Gastroesophageal sphincter (tissue), 4 donors: ENCODE measurements at regions not wholly inside any gene's neighbourhood (a gene's known extent, or its start where the extent isn't known, plus 50 kb on each side); places are given as distances from the start of the nearest gene placed in this dataset.

ENCODE experiments used
- ATAC-seq: fragments of 150-250 bp; one replicate; pipeline ENCODE4 v1.9.1; 2016; ENCODE audit warnings: mild to moderate bottlenecking, moderate library complexity
- H3K27ac ChIP-seq, 4 donors: fragments of 200-600 bp; sonication (generic) in 3 of 4; 1 replicate in 3 of 4; 2 replicates in 1 of 4; pipeline ENCODE4 v1.5.1; 2016 to 2019
- H3K27me3 ChIP-seq: fragments of 200-600 bp; sonication (generic); one replicate; pipeline ENCODE4 v1.5.1; 2019
- H3K36me3 ChIP-seq, 2 donors: fragments of 200-600 bp; sonication (generic); one replicate each; pipeline ENCODE4 v1.5.1; 2019; ENCODE audit warnings: control low read depth in 1 of 2
- H3K4me1 ChIP-seq, 3 donors: fragments of 200-600 bp; sonication (generic); 1 replicate in 2 of 3; 2 replicates in 1 of 3; pipeline ENCODE4 v1.5.1; 2016 to 2019; ENCODE audit warnings: control low read depth in 2 of 3
- H3K4me3 ChIP-seq, 2 donors: fragments of 200-600 bp; sonication (generic); one replicate each; pipeline ENCODE4 v1.5.1; 2019; ENCODE audit warnings: mild to moderate bottlenecking in 1 of 2, moderate library complexity in 1 of 2
- H3K9me3 ChIP-seq, 3 donors: fragments of 200-600 bp; sonication (generic); one replicate each; pipeline ENCODE4 v1.5.1; 2017 to 2019; ENCODE audit warnings: control low read depth in 2 of 3
- EP300 ChIP-seq: sonication (generic); formaldehyde crosslinking; IDR thresholded peaks from one replicate; pipeline ENCODE4 v1.6.1; 2017; ENCODE audit warnings: antibody characterized with exemption, mild to moderate bottlenecking
- POLR2A ChIP-seq, 2 donors: fragments of 450-650 bp; IDR thresholded peaks; one replicate each; pipeline ENCODE4 v1.6.1; 2017; ENCODE audit warnings: antibody characterized with exemption in 2 of 2, mild to moderate bottlenecking in 2 of 2, moderate library complexity in 1 of 2
- POLR2AphosphoS5 ChIP-seq: sonication (generic); formaldehyde crosslinking; IDR thresholded peaks from one replicate; pipeline ENCODE4 v1.6.1; 2017; ENCODE audit warnings: antibody characterized with exemption
- WGBS, 2 donors: methylation state at CpG; one replicate each; pipeline ENCODE4 v1.1.5; 2018; ENCODE audit warnings: low coverage in 1 of 2; 5-methylcytosine and 5-hydroxymethylcytosine counted together
- TF ChIP-seq, protein P1 (sequence below), 4 experiments: fragments of 200-600 bp in 2 of 4; fragments of 450-650 bp in 2 of 4; sonication (generic) in 1 of 4; IDR thresholded peaks; one replicate each; pipeline ENCODE4 v1.5.1; 2017 to 2019; ENCODE audit warnings: antibody characterized with exemption in 4 of 4, mild to moderate bottlenecking in 2 of 4, moderate library complexity in 2 of 4

DNA sequence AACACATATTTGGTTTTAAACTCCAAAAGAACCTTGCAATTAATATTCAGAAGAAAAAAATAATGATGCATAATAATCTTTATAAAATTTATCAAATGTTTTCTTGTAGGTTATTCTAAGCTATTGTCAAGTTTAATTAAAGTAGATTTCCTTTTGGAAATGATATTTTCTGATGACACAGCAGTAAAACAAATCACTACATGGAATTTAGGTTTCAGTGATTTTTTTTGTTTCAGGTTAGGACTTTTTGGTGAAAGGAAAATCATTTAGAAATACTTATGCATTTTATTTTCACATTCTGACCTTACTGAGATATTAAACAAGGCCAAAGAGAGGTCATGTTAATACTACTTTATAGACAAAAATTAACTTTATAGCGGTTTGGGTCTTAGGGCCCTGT, 1067.2 kb downstream of the TMTC2 start:
- TF ChIP-seq POLR2A (IDR thresholded peaks at IDR 0.05) (no peak), POLR2AphosphoS5 (no peak), EP300 (no peak)
- TF ChIP-seq, protein P1, sequence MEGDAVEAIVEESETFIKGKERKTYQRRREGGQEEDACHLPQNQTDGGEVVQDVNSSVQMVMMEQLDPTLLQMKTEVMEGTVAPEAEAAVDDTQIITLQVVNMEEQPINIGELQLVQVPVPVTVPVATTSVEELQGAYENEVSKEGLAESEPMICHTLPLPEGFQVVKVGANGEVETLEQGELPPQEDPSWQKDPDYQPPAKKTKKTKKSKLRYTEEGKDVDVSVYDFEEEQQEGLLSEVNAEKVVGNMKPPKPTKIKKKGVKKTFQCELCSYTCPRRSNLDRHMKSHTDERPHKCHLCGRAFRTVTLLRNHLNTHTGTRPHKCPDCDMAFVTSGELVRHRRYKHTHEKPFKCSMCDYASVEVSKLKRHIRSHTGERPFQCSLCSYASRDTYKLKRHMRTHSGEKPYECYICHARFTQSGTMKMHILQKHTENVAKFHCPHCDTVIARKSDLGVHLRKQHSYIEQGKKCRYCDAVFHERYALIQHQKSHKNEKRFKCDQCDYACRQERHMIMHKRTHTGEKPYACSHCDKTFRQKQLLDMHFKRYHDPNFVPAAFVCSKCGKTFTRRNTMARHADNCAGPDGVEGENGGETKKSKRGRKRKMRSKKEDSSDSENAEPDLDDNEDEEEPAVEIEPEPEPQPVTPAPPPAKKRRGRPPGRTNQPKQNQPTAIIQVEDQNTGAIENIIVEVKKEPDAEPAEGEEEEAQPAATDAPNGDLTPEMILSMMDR (IDR thresholded peaks at IDR 0.05) = no peak
- H3K27me3 ChIP-seq = no peaks in the 10 kb centered on the region
- H3K4me3 ChIP-seq = no peak overlapping the region
- no peaks in the 10 kb centered on the region for H3K4me1 ChIP-seq
- no peaks in the 10 kb centered on the region for H3K9me3 ChIP-seq
- 96 to 100% methylated on average over 1 of the region's 1 CpG for whole genome bisulfite sequencing, 2 donors
- ATAC-seq = no peak
- no peak overlapping the region for H3K27ac ChIP-seq
- H3K36me3 ChIP-seq = no peaks in the 10 kb centered on the region

DNA sequence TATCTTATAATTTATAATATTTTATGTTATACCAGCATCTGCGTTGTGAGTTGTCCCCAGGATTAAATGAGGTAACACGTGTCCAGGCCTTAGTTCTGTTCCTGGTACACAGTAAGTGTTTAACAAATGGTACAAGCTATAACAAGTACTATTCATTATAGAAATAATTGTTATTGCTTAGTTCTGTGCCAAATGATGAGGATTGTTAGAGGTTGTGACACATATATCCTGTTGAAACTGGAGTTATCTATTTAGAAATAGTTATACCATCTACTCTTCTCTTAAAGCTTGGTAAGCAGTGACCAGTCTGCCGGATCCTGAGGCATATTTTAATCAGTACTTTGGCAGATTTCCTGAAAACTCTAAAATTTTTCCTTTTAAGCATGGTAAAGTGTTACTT, 1066.5 kb downstream of the TMTC2 start:
- no peaks in the 10 kb centered on the region for H3K27me3 ChIP-seq
- H3K27ac ChIP-seq = no peak overlapping the region
- H3K36me3 ChIP-seq = no peaks in the 10 kb centered on the region
- H3K4me3 ChIP-seq = no peak overlapping the region
- 61 to 80% methylated on average over 2 to 3 of the region's 3 CpGs for WGBS, 2 donors
- H3K4me1 ChIP-seq = no peaks in the 10 kb centered on the region
- H3K9me3 ChIP-seq = no peaks in the 10 kb centered on the region
- TF ChIP-seq EP300 (no peak), POLR2A (IDR thresholded peaks at IDR 0.05) (no peak), POLR2AphosphoS5 (no peak)
- TF ChIP-seq, protein P1 (IDR thresholded peaks at IDR 0.05) = no peak
- ATAC-seq = no peak

DNA sequence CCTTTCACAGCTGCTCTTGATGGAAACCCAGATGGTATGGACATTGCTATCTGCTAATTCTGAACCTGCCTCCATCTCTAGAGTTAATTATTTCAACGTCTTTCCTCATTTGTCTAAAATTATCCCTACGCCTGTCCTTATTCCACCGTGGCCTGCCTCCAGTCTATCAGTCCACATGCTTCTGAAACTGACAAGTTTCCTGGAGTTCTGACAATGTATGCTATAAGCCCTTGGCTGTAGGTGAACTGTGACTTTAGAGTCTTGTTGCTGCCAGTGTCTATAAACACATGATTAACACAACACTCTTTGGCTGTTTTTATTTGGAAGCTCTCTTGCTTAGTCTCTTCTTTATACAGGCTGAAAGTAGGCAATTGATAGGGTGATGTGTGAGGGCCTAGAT, 1052.9 kb downstream of the TMTC2 start:
- Histone ChIP-seq H3K9me3 (peaks cover 0 to 7% (median 0%) of the 10 kb centered on the region in 3 donors), H3K4me3 (no peak overlapping the region), H3K4me1 (no peaks in the 10 kb centered on the region), H3K36me3 (no peaks in the 10 kb centered on the region), H3K27me3 (no peaks in the 10 kb centered on the region), H3K27ac (no peak overlapping the region)
- no peak for ATAC-seq
- TF ChIP-seq EP300 (no peak), POLR2A (IDR thresholded peaks at IDR 0.05) (no peak), POLR2AphosphoS5 (no peak)
- TF ChIP-seq, protein P1 (IDR thresholded peaks at IDR 0.05) = no peak
- 58 to 68% methylated on average over 3 of the region's 3 CpGs for WGBS, 2 donors

DNA sequence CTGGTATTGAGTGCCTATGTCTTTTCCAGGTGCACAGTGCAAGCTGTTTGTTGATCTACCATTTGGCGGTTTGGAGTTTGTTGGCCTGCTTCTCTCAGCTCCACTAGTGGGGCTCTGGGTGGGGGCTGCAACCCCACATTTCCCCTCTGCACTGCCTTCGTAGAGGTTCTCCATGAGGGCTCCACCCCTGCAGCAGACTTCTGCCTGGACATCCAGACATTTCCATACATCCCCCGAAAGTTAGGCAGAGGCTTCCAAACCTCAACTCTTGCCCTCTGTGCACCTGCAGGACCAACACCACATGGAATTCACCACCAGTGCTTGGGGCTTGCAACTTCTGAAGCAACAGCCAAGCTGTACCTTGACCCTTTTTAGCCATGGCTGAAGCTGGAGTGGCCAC, 1024.1 kb downstream of the TMTC2 start:
- Histone ChIP-seq H3K9me3 (peaks cover 0 to 20% (median 0%) of the 10 kb centered on the region in 3 donors), H3K27ac (no peak overlapping the region), H3K27me3 (no peaks in the 10 kb centered on the region), H3K4me1 (no peaks in the 10 kb centered on the region), H3K4me3 (no peak overlapping the region), H3K36me3 (no peaks in the 10 kb centered on the region)
- TF ChIP-seq EP300 = no peak
- TF ChIP-seq POLR2AphosphoS5 = no peak
- no peak for TF ChIP-seq POLR2A (IDR thresholded peaks at IDR 0.05)
- TF ChIP-seq, protein P1 (IDR thresholded peaks at IDR 0.05) = no peak
- no peak for ATAC-seq
- 100% methylated on average over 1 of the region's 3 CpGs for WGBS, 2 donors

DNA sequence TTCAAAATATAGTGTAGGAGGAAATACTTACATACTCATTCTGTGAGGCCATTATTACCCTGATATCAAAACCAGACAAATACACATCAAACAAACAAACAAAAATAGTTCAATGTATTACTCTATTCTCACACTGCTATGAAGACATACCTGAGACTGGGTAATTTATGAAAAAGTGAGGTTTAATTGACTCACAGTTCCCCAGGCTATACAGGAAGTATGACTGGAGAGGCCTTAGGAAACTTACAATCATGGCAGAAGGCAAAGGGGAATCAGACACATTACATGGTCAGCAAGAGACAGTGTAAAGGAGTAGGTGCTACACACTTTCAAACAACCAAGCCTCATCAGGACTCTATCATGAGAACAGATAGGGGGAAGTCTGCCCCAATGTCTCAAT, 1023.2 kb downstream of the TMTC2 start:
- ATAC-seq = no peak
- H3K27ac ChIP-seq = no peak overlapping the region
- H3K36me3 ChIP-seq = no peaks in the 10 kb centered on the region
- TF ChIP-seq POLR2A (IDR thresholded peaks at IDR 0.05) (no peak), POLR2AphosphoS5 (no peak)
- TF ChIP-seq, protein P1 (IDR thresholded peaks at IDR 0.05) = no peak
- no peaks in the 10 kb centered on the region for H3K4me1 ChIP-seq
- H3K4me3 ChIP-seq = no peak overlapping the region
- no peaks in the 10 kb centered on the region for H3K27me3 ChIP-seq
- H3K9me3 ChIP-seq = peaks cover 0 to 20% (median 0%) of the 10 kb centered on the region in 3 donors
